Right atrium auricular region (tissue), 2 donors: ENCODE measurements at regions not wholly inside any gene's neighbourhood (a gene's known extent, or its start where the extent isn't known, plus 50 kb on each side); places are given as distances from the start of the nearest gene placed in this dataset.

Experiments used
- DNase-seq: peaks from one replicate; pipeline ENCODE4 v3.0.0-alpha.2; 2019; ENCODE audit warnings: low spot score
- H3K27ac ChIP-seq, 2 donors: fragments of 200-600 bp; sonication (generic); 1 replicate in 1 of 2; 2 replicates in 1 of 2; pipeline ENCODE4 v1.5.1; 2016 to 2019
- H3K27me3 ChIP-seq, 2 donors: fragments of 200-600 bp; sonication (generic); one replicate each; pipeline versions ENCODE4 v1.5.1 to v1.6.0; 2017 to 2019
- H3K36me3 ChIP-seq: fragments of 200-600 bp; sonication (generic); one replicate; pipeline ENCODE4 v1.5.1; 2016
- H3K4me1 ChIP-seq, 2 donors: fragments of 200-600 bp; sonication (generic); one replicate each; pipeline versions ENCODE4 v1.5.1 to v1.6.0; 2017 to 2019
- H3K4me3 ChIP-seq, 2 donors: fragments of 200-600 bp; sonication (generic); 1 replicate in 1 of 2; 2 replicates in 1 of 2; pipeline ENCODE4 v1.5.1; 2017 to 2019; ENCODE audit warnings: mild to moderate bottlenecking in 1 of 2, moderate library complexity in 1 of 2
- H3K9me3 ChIP-seq, 2 donors: fragments of 200-600 bp; sonication (generic); one replicate each; pipeline ENCODE4 v1.5.1; 2019
- CTCF ChIP-seq, 2 donors: fragments of 200-600 bp; sonication (generic); IDR thresholded peaks; one replicate each; pipeline ENCODE4 v1.5.1; 2019; ENCODE audit warnings: antibody characterized with exemption in 2 of 2

GRCh38 chr20:16946097-16946496 lies 197.9 kb downstream of the OTOR start:
- no peaks in the 10 kb centered on the region for H3K27me3 ChIP-seq
- DNase-seq = no peak
- H3K4me3 ChIP-seq = no peak overlapping the region
- no peaks in the 10 kb centered on the region for H3K4me1 ChIP-seq
- H3K27ac ChIP-seq = no peak overlapping the region
- H3K9me3 ChIP-seq = peaks cover 0 to 19% of the 10 kb centered on the region in 2 donors
- TF ChIP-seq CTCF (IDR thresholded peaks at IDR 0.05) = no peak
- H3K36me3 ChIP-seq = no peaks in the 10 kb centered on the region

- H3K27ac ChIP-seq = no peak overlapping the region
Measured at GRCh38 chr20:16947479-16947878, 199.3 kb downstream of the OTOR start.

GRCh38 chr20:16951876-16952275 lies 203.7 kb downstream of the OTOR start:
- H3K36me3 ChIP-seq = no peaks in the 10 kb centered on the region
- H3K9me3 ChIP-seq = peaks cover 0 to 19% of the 10 kb centered on the region in 2 donors
- no peak overlapping the region for H3K27ac ChIP-seq
- no peaks in the 10 kb centered on the region for H3K27me3 ChIP-seq
- no peak for TF ChIP-seq CTCF (IDR thresholded peaks at IDR 0.05)
- no peaks in the 10 kb centered on the region for H3K4me1 ChIP-seq
- H3K4me3 ChIP-seq = no peak overlapping the region
- no peak for DNase-seq

More at GRCh38 chr20:16947479-16947878, 199.3 kb downstream of the OTOR start:
- TF ChIP-seq CTCF (IDR thresholded peaks at IDR 0.05) = no peak
- Histone ChIP-seq H3K4me1 (no peaks in the 10 kb centered on the region), H3K4me3 (no peak overlapping the region), H3K27me3 (no peaks in the 10 kb centered on the region), H3K36me3 (no peaks in the 10 kb centered on the region), H3K9me3 (peaks cover 0 to 19% of the 10 kb centered on the region in 2 donors)
- no peak for DNase-seq

GRCh38 chr20:16952965-16953364 lies 204.8 kb downstream of the OTOR start:
- Histone ChIP-seq H3K4me3 (no peak overlapping the region), H3K27me3 (no peaks in the 10 kb centered on the region), H3K36me3 (no peaks in the 10 kb centered on the region), H3K4me1 (no peaks in the 10 kb centered on the region), H3K9me3 (peaks cover 0 to 19% of the 10 kb centered on the region in 2 donors), H3K27ac (no peak overlapping the region)
- no peak for TF ChIP-seq CTCF (IDR thresholded peaks at IDR 0.05)
- no peak for DNase-seq

- Histone ChIP-seq H3K4me3 (no peak overlapping the region), H3K36me3 (no peaks in the 10 kb centered on the region)
Measured at GRCh38 chr20:16953858-16954257, 205.7 kb downstream of the OTOR start.

More at GRCh38 chr20:16953858-16954257, 205.7 kb downstream of the OTOR start:
- TF ChIP-seq CTCF (IDR thresholded peaks at IDR 0.05) = no peak
- no peaks in the 10 kb centered on the region for H3K4me1 ChIP-seq
- no peak overlapping the region for H3K27ac ChIP-seq
- H3K9me3 ChIP-seq = peaks cover 0 to 19% of the 10 kb centered on the region in 2 donors
- no peaks in the 10 kb centered on the region for H3K27me3 ChIP-seq
- no peak for DNase-seq
